Activated CD4-positive, alpha-beta memory T cell treated with anti-CD3 and anti-CD28 coated beads, Interleukin-2, amount 10 ng/mL, durations not matched to agents 7 days and 5 days (primary cell): ENCODE measurements at regions not wholly inside any gene's neighbourhood (a gene's known extent, or its start where the extent isn't known, plus 50 kb on each side); places are given as distances from the start of the nearest gene placed in this dataset.

Experiments
- CTCF ChIA-PET: fragments of 350-600 bp; sonication (Branson Sonifier 250); formaldehyde crosslinking; loops from one replicate; lab custom pipeline; 2021; ENCODE audit warnings: antibody characterized with exemption, inconsistent platforms; lab: Charles Lee
- POLR2A ChIA-PET: fragments of 350-600 bp; sonication (Branson Sonifier 250); formaldehyde crosslinking; loops from one replicate; lab custom pipeline; 2021; ENCODE audit warnings: antibody characterized with exemption; lab: Charles Lee
- DNase-seq: peaks from one replicate; pipeline ENCODE4 v3.0.0-alpha.2; 2020
- H3K27ac Mint-ChIP-seq: one replicate; pipeline ENCODE4 v1.8.0; 2021; ENCODE audit warnings: mild to moderate bottlenecking, mixed read lengths
- H3K27me3 Mint-ChIP-seq: one replicate; pipeline ENCODE4 v1.8.0; 2021; ENCODE audit warnings: mixed read lengths
- H3K36me3 Mint-ChIP-seq: one replicate; pipeline ENCODE4 v1.8.0; 2021; ENCODE audit warnings: low read depth, mixed read lengths
- H3K4me1 Mint-ChIP-seq: one replicate; pipeline ENCODE4 v1.8.0; 2021; ENCODE audit warnings: mixed read lengths
- H3K4me3 Mint-ChIP-seq: one replicate; pipeline ENCODE4 v1.8.0; 2021; ENCODE audit warnings: mild to moderate bottlenecking, mixed read lengths
- H3K9me3 Mint-ChIP-seq: one replicate; pipeline ENCODE4 v1.8.0; 2021; ENCODE audit warnings: mixed read lengths

- POLR2A ChIA-PET = no interaction called here
- DNase-seq = no peak
- H3K4me3 Mint-ChIP-seq = no peak overlapping the region
- no peaks in the 10 kb centered on the region for H3K9me3 Mint-ChIP-seq
- CTCF ChIA-PET = no interaction called here
- H3K27me3 Mint-ChIP-seq = no peaks in the 10 kb centered on the region
- no peak overlapping the region for H3K27ac Mint-ChIP-seq
- no peaks in the 10 kb centered on the region for H3K4me1 Mint-ChIP-seq
- H3K36me3 Mint-ChIP-seq = no peaks in the 10 kb centered on the region
Observed at GRCh38 chr11:71189768-71190315, 62.5 kb downstream of the SHANK2 start.

GRCh38 chr11:71188886-71189767, 63.2 kb downstream of the SHANK2 start:
- Mint-ChIP-seq H3K4me1 (no peaks in the 10 kb centered on the region), H3K4me3 (no peak overlapping the region), H3K27me3 (no peaks in the 10 kb centered on the region), H3K27ac (no peak overlapping the region), H3K36me3 (no peaks in the 10 kb centered on the region), H3K9me3 (no peaks in the 10 kb centered on the region)
- POLR2A ChIA-PET = no interaction called here
- no peak for DNase-seq
- CTCF ChIA-PET = no interaction called here

GRCh38 chr11:71188073-71188472, 64.3 kb downstream of the SHANK2 start:
- H3K4me3 Mint-ChIP-seq = no peak overlapping the region
- ChIA-PET POLR2A (no interaction called here), CTCF (no interaction called here)
- no peak overlapping the region for H3K27ac Mint-ChIP-seq
- no peaks in the 10 kb centered on the region for H3K27me3 Mint-ChIP-seq
- H3K4me1 Mint-ChIP-seq = no peaks in the 10 kb centered on the region
- DNase-seq = no peak
- no peaks in the 10 kb centered on the region for H3K36me3 Mint-ChIP-seq
- H3K9me3 Mint-ChIP-seq = no peaks in the 10 kb centered on the region

GRCh38 chr11:71186806-71187205, 65.6 kb downstream of the SHANK2 start:
- no peak overlapping the region for H3K27ac Mint-ChIP-seq
- POLR2A ChIA-PET = no interaction called here
- CTCF ChIA-PET = no interaction called here

GRCh38 chr11:71185411-71185810, 67.0 kb downstream of the SHANK2 start:
- Mint-ChIP-seq H3K27me3 (peaks cover 2% of the 10 kb centered on the region), H3K27ac (no peak overlapping the region), H3K9me3 (no peaks in the 10 kb centered on the region), H3K36me3 (no peaks in the 10 kb centered on the region), H3K4me3 (no peak overlapping the region), H3K4me1 (no peaks in the 10 kb centered on the region)
- ChIA-PET CTCF (no interaction called here), POLR2A (no interaction called here)
- no peak for DNase-seq

More at GRCh38 chr11:71186806-71187205, 65.6 kb downstream of the SHANK2 start:
- no peak overlapping the region for H3K4me3 Mint-ChIP-seq
- DNase-seq = no peak
- H3K36me3 Mint-ChIP-seq = no peaks in the 10 kb centered on the region
- H3K4me1 Mint-ChIP-seq = no peaks in the 10 kb centered on the region
- no peaks in the 10 kb centered on the region for H3K27me3 Mint-ChIP-seq
- no peaks in the 10 kb centered on the region for H3K9me3 Mint-ChIP-seq

GRCh38 chr11:71184421-71185210, 67.8 kb downstream of the SHANK2 start:
- DNase-seq = no peak
- Mint-ChIP-seq H3K27me3 (peaks cover 8% of the 10 kb centered on the region), H3K4me3 (no peak overlapping the region), H3K9me3 (no peaks in the 10 kb centered on the region), H3K4me1 (no peaks in the 10 kb centered on the region), H3K27ac (no peak overlapping the region), H3K36me3 (no peaks in the 10 kb centered on the region)
- POLR2A ChIA-PET = interaction anchor here (0.5 kb wide), 1 partner anchor 46 kb away, joined by 5 read pairs; no protein-coding TSS in a partner anchor
- CTCF ChIA-PET = interaction anchor here (0.6 kb wide), 1 partner anchor 389 kb away, joined by 3 read pairs; no protein-coding TSS in a partner anchor

- H3K4me1 Mint-ChIP-seq = no peaks in the 10 kb centered on the region
- no peak for DNase-seq
- H3K9me3 Mint-ChIP-seq = no peaks in the 10 kb centered on the region
- CTCF ChIA-PET = no interaction called here
- peaks cover 14% of the 10 kb centered on the region for H3K27me3 Mint-ChIP-seq
- H3K27ac Mint-ChIP-seq = no peak overlapping the region
- no peaks in the 10 kb centered on the region for H3K36me3 Mint-ChIP-seq
- H3K4me3 Mint-ChIP-seq = no peak overlapping the region
- POLR2A ChIA-PET = no interaction called here
Observed at GRCh38 chr11:71183878-71184277, 68.5 kb downstream of the SHANK2 start.

- POLR2A ChIA-PET = no interaction called here
- DNase-seq = no peak
- Mint-ChIP-seq H3K9me3 (no peaks in the 10 kb centered on the region), H3K27ac (no peak overlapping the region), H3K4me1 (no peaks in the 10 kb centered on the region), H3K27me3 (peaks cover 17% of the 10 kb centered on the region), H3K36me3 (no peaks in the 10 kb centered on the region), H3K4me3 (no peak overlapping the region)
- CTCF ChIA-PET = no interaction called here
Observed at GRCh38 chr11:71182791-71183677, 69.3 kb downstream of the SHANK2 start.

GRCh38 chr11:71181566-71181965, 70.8 kb downstream of the SHANK2 start:
- DNase-seq = no peak
- H3K4me3 Mint-ChIP-seq = no peak overlapping the region
- ChIA-PET CTCF (no interaction called here), POLR2A (no interaction called here)
- no peaks in the 10 kb centered on the region for H3K36me3 Mint-ChIP-seq
- no peaks in the 10 kb centered on the region for H3K4me1 Mint-ChIP-seq
- H3K9me3 Mint-ChIP-seq = no peaks in the 10 kb centered on the region
- no peak overlapping the region for H3K27ac Mint-ChIP-seq
- peaks cover 23% of the 10 kb centered on the region for H3K27me3 Mint-ChIP-seq

- DNase-seq = no peak
- ChIA-PET CTCF (no interaction called here), POLR2A (no interaction called here)
- H3K9me3 Mint-ChIP-seq = no peaks in the 10 kb centered on the region
- no peak overlapping the region for H3K27ac Mint-ChIP-seq
- H3K27me3 Mint-ChIP-seq = peaks cover 25% of the 10 kb centered on the region
- H3K36me3 Mint-ChIP-seq = no peaks in the 10 kb centered on the region
- H3K4me3 Mint-ChIP-seq = no peak overlapping the region
- H3K4me1 Mint-ChIP-seq = no peaks in the 10 kb centered on the region
Observed at GRCh38 chr11:71180694-71181470, 71.5 kb downstream of the SHANK2 start.

GRCh38 chr11:71179877-71180605, 72.3 kb downstream of the SHANK2 start:
- DNase-seq = no peak
- Mint-ChIP-seq H3K27me3 (peaks cover 25% of the 10 kb centered on the region), H3K4me1 (no peaks in the 10 kb centered on the region), H3K36me3 (no peaks in the 10 kb centered on the region), H3K4me3 (no peak overlapping the region), H3K27ac (no peak overlapping the region), H3K9me3 (no peaks in the 10 kb centered on the region)
- POLR2A ChIA-PET = no interaction called here
- CTCF ChIA-PET = no interaction called here
